ENCODE measurements at regions not wholly inside any gene's neighbourhood (a gene's known extent, or its start where the extent isn't known, plus 50 kb on each side); places are given as distances from the start of the nearest gene placed in this dataset.

- Histone ChIP-seq H3K9me3 (ENCODE audit: control insufficient read depth, insufficient read depth, low read length) (no peaks in the 10 kb centered on the region), H3K27ac (ENCODE audit: low read length) (no peak overlapping the region), H3K36me3 (ENCODE audit: control insufficient read depth, insufficient read depth, low read length) (no peaks in the 10 kb centered on the region; the same call in 1 of the 2 replicates), H3K4me3 (ENCODE audit: low read length) (no peak overlapping the region), H3K27me3 (ENCODE audit: control insufficient read depth, insufficient read depth, low read length) (peaks cover 1% of the 10 kb centered on the region; the same call in 1 of the 2 replicates), H3K4me1 (ENCODE audit: control insufficient read depth, insufficient read depth, low read length) (peaks cover 4% of the 10 kb centered on the region)
- no peak for DNase-seq (ENCODE audit: low read depth, low spot score)
- WGBS (ENCODE audit: insufficient coverage, insufficient read length): no CpG with 5 or more reads among the region's 1 CpG
Measured at GRCh38 chr16:65222049-65222448, 100.2 kb upstream of the CDH11 start.

DNA sequence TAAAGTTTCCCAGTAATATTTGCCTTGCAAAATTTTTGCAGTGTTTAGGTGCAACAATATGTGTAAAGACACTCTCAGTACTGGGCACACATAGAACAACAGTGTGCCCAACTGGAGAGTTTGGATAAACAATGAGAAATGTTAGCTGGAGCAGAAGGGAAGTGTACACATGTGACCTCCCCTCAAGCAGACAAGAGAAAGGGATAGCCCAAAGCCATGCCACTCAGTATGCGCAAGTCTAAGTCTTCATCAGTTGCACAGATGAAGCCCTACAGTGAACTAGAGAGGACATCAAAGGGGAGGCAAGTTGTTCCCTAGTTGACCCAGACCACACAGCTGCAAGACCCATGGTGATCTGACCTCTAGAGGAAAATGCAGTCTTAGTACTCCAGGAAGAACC, 97.9 kb upstream of the CDH11 start:
- WGBS (ENCODE audit: insufficient coverage, insufficient read length): no CpG with 5 or more reads among the region's 1 CpG

GRCh38 chr16:65218348-65218747, 96.5 kb upstream of the CDH11 start:
- Histone ChIP-seq H3K4me3 (ENCODE audit: low read length) (no peak overlapping the region), H3K36me3 (ENCODE audit: control insufficient read depth, insufficient read depth, low read length) (no peaks in the 10 kb centered on the region), H3K4me1 (ENCODE audit: control insufficient read depth, insufficient read depth, low read length) (0 out of 2 replicates have a peak, but pooled peaks cover 1% of the 10 kb centered on the region), H3K27ac (ENCODE audit: low read length) (no peak overlapping the region), H3K27me3 (ENCODE audit: control insufficient read depth, insufficient read depth, low read length) (peaks cover 1% of the 10 kb centered on the region; the same call in 1 of the 2 replicates), H3K9me3 (ENCODE audit: control insufficient read depth, insufficient read depth, low read length) (no peaks in the 10 kb centered on the region)
- DNase-seq (ENCODE audit: low read depth, low spot score): no peak
- WGBS (ENCODE audit: insufficient coverage, insufficient read length): no CpG with 5 or more reads among the region's 3 CpGs

More for the DNA sequence above, 97.9 kb upstream of the CDH11 start:
- Histone ChIP-seq H3K36me3 (ENCODE audit: control insufficient read depth, insufficient read depth, low read length) (no peaks in the 10 kb centered on the region), H3K27ac (ENCODE audit: low read length) (no peak overlapping the region), H3K4me3 (ENCODE audit: low read length) (no peak overlapping the region), H3K9me3 (ENCODE audit: control insufficient read depth, insufficient read depth, low read length) (no peaks in the 10 kb centered on the region), H3K27me3 (ENCODE audit: control insufficient read depth, insufficient read depth, low read length) (peaks cover 1% of the 10 kb centered on the region; the same call in 1 of the 2 replicates), H3K4me1 (ENCODE audit: control insufficient read depth, insufficient read depth, low read length) (peaks cover 1% of the 10 kb centered on the region; the same call in 1 of the 2 replicates)
- DNase-seq (ENCODE audit: low read depth, low spot score): no peak

GRCh38 chr16:65213866-65214595, 92.2 kb upstream of the CDH11 start:
- no peak for DNase-seq (ENCODE audit: low read depth, low spot score)
- Histone ChIP-seq H3K27me3 (ENCODE audit: control insufficient read depth, insufficient read depth, low read length) (peaks cover 1% of the 10 kb centered on the region; the same call in 1 of the 2 replicates), H3K4me3 (ENCODE audit: low read length) (no peak overlapping the region), H3K4me1 (ENCODE audit: control insufficient read depth, insufficient read depth, low read length) (no peaks in the 10 kb centered on the region), H3K9me3 (ENCODE audit: control insufficient read depth, insufficient read depth, low read length) (no peaks in the 10 kb centered on the region), H3K36me3 (ENCODE audit: control insufficient read depth, insufficient read depth, low read length) (no peaks in the 10 kb centered on the region), H3K27ac (ENCODE audit: low read length) (no peak overlapping the region)
- WGBS (ENCODE audit: insufficient coverage, insufficient read length): no CpG with 5 or more reads among the region's 4 CpGs

GRCh38 chr16:65212791-65213190, 90.9 kb upstream of the CDH11 start:
- Histone ChIP-seq H3K4me1 (ENCODE audit: control insufficient read depth, insufficient read depth, low read length) (no peaks in the 10 kb centered on the region), H3K9me3 (ENCODE audit: control insufficient read depth, insufficient read depth, low read length) (no peaks in the 10 kb centered on the region), H3K27me3 (ENCODE audit: control insufficient read depth, insufficient read depth, low read length) (peaks cover 1% of the 10 kb centered on the region; the same call in 1 of the 2 replicates), H3K27ac (ENCODE audit: low read length) (no peak overlapping the region), H3K36me3 (ENCODE audit: control insufficient read depth, insufficient read depth, low read length) (no peaks in the 10 kb centered on the region), H3K4me3 (ENCODE audit: low read length) (no peak overlapping the region)
- no CpG with 5 or more reads among the region's 5 CpGs for WGBS (ENCODE audit: insufficient coverage, insufficient read length)
- no peak for DNase-seq (ENCODE audit: low read depth, low spot score)

DNA sequence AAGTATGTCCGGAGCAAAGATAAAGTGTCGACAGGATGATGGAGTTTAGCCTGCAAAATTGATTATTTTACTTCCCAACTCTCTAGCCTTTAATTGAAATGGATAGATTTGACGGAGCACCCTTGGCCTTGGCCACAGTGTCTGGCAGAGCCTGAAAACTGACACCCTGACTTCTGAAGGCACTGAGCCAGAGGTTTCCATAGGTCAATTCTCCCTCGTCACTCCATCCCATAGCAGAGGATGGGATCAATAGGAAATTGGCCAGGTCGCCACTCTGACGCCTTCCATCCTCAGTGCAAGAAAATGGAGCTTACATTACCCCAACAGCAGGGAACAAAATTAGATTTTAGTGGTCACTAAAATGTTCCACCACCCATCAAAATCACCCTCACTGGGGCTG, 90.4 kb upstream of the CDH11 start:
- Histone ChIP-seq H3K9me3 (ENCODE audit: control insufficient read depth, insufficient read depth, low read length) (no peaks in the 10 kb centered on the region), H3K27ac (ENCODE audit: low read length) (no peak overlapping the region), H3K4me3 (ENCODE audit: low read length) (no peak overlapping the region), H3K36me3 (ENCODE audit: control insufficient read depth, insufficient read depth, low read length) (no peaks in the 10 kb centered on the region), H3K27me3 (ENCODE audit: control insufficient read depth, insufficient read depth, low read length) (no peaks in the 10 kb centered on the region), H3K4me1 (ENCODE audit: control insufficient read depth, insufficient read depth, low read length) (no peaks in the 10 kb centered on the region)
- DNase-seq (ENCODE audit: low read depth, low spot score): no peak
- WGBS (ENCODE audit: insufficient coverage, insufficient read length): no CpG with 5 or more reads among the region's 6 CpGs

DNA sequence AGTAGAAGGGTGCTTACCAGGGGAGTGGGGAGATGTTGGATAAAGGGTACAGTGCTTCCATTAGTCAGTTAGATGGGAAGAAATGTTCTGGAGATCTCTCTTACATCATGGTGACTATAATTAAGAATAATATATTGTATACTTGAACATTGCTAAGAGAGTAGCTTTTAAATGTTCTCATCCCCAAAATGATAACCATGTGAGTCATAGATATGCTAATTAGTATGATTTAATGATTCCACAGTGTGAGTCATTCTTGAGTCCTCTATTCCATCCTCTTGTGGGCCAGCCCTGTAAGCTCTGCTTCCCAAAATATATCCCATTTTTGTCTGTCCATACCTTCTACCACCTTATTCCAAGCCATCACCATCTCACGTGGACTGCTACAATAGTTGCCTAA, 80.6 kb upstream of the CDH11 start:
- Histone ChIP-seq H3K9me3 (ENCODE audit: control insufficient read depth, insufficient read depth, low read length) (no peaks in the 10 kb centered on the region), H3K27me3 (ENCODE audit: control insufficient read depth, insufficient read depth, low read length) (no peaks in the 10 kb centered on the region), H3K27ac (ENCODE audit: low read length) (no peak overlapping the region), H3K36me3 (ENCODE audit: control insufficient read depth, insufficient read depth, low read length) (no peaks in the 10 kb centered on the region), H3K4me3 (ENCODE audit: low read length) (no peak overlapping the region), H3K4me1 (ENCODE audit: control insufficient read depth, insufficient read depth, low read length) (no peaks in the 10 kb centered on the region)
- DNase-seq (ENCODE audit: low read depth, low spot score): no peak
- no CpG with 5 or more reads among the region's 1 CpG for WGBS (ENCODE audit: insufficient coverage, insufficient read length)

- no peak overlapping the region for H3K27ac ChIP-seq (ENCODE audit: low read length)
Measured at GRCh38 chr16:65201511-65201910, 79.6 kb upstream of the CDH11 start.

GRCh38 chr16:65200857-65201256, 79.0 kb upstream of the CDH11 start:
- no peaks in the 10 kb centered on the region for H3K27me3 ChIP-seq (ENCODE audit: control insufficient read depth, insufficient read depth, low read length)
- no peaks in the 10 kb centered on the region for H3K36me3 ChIP-seq (ENCODE audit: control insufficient read depth, insufficient read depth, low read length)
- no CpG with 5 or more reads among the region's 5 CpGs for WGBS (ENCODE audit: insufficient coverage, insufficient read length)
- H3K4me3 ChIP-seq (ENCODE audit: low read length): no peak overlapping the region
- H3K27ac ChIP-seq (ENCODE audit: low read length): no peak overlapping the region
- no peak for DNase-seq (ENCODE audit: low read depth, low spot score)
- no peaks in the 10 kb centered on the region for H3K9me3 ChIP-seq (ENCODE audit: control insufficient read depth, insufficient read depth, low read length)
- H3K4me1 ChIP-seq (ENCODE audit: control insufficient read depth, insufficient read depth, low read length): no peaks in the 10 kb centered on the region

More at GRCh38 chr16:65201511-65201910, 79.6 kb upstream of the CDH11 start:
- Histone ChIP-seq H3K9me3 (ENCODE audit: control insufficient read depth, insufficient read depth, low read length) (no peaks in the 10 kb centered on the region), H3K27me3 (ENCODE audit: control insufficient read depth, insufficient read depth, low read length) (no peaks in the 10 kb centered on the region), H3K36me3 (ENCODE audit: control insufficient read depth, insufficient read depth, low read length) (no peaks in the 10 kb centered on the region), H3K4me1 (ENCODE audit: control insufficient read depth, insufficient read depth, low read length) (no peaks in the 10 kb centered on the region), H3K4me3 (ENCODE audit: low read length) (no peak overlapping the region)
- no peak for DNase-seq (ENCODE audit: low read depth, low spot score)
- WGBS (ENCODE audit: insufficient coverage, insufficient read length): no CpG with 5 or more reads among the region's 8 CpGs

DNA sequence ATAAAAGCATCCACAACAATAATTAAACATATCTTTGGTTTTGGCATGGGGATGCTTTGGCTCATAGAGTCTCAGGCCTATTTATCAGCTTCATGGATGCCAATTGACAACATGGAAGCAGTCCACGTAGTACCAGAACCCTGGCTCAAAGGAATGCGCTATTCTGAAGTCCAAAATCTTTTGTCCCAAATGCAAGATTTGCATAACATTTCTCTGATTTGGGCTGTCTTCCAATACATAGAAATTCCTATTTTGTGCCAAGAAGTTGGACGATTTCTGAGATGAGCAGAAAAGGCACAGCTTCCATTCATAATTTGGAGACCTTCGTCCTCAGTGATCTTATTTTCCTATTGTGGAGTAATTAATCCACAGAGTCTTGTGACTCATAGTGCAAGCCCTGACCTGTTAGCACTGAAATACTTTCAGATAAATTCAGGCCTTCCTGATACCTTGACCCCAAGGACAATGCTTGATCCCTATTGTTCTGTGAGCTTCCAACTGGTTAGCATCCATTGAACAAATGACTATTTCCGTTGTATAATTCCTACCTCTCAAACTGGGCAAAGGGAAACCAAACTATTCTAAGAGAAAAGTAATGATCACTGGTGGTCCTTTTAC, 78.4 kb upstream of the CDH11 start:
- H3K27ac ChIP-seq (ENCODE audit: low read length): no peak overlapping the region
- H3K36me3 ChIP-seq (ENCODE audit: control insufficient read depth, insufficient read depth, low read length): no peaks in the 10 kb centered on the region
- no peaks in the 10 kb centered on the region for H3K9me3 ChIP-seq (ENCODE audit: control insufficient read depth, insufficient read depth, low read length)
- no CpG with 5 or more reads among the region's 5 CpGs for WGBS (ENCODE audit: insufficient coverage, insufficient read length)
- no peak for DNase-seq (ENCODE audit: low read depth, low spot score)
- no peaks in the 10 kb centered on the region for H3K4me1 ChIP-seq (ENCODE audit: control insufficient read depth, insufficient read depth, low read length)
- no peaks in the 10 kb centered on the region for H3K27me3 ChIP-seq (ENCODE audit: control insufficient read depth, insufficient read depth, low read length)
- no peak overlapping the region for H3K4me3 ChIP-seq (ENCODE audit: low read length)
